Body of pancreas (tissue), 4 donors: ENCODE measurements at regions not wholly inside any gene's neighbourhood (a gene's known extent, or its start where the extent isn't known, plus 50 kb on each side); places are given as distances from the start of the nearest gene placed in this dataset.

Source experiments
- ATAC-seq: fragments of 150-250 bp; one replicate; pipeline ENCODE4 v1.9.1; 2016
- DNase-seq, 4 donors: peaks; one replicate each; pipeline ENCODE4 v3.0.0-alpha.2; 2019
- H3K27ac ChIP-seq, 4 donors: fragments of 200-600 bp; sonication (generic); 1 replicate in 3 of 4; 2 replicates in 1 of 4; pipeline versions ENCODE4 v1.5.1 to v1.6.1; 2016 to 2019; ENCODE audit warnings: mild to moderate bottlenecking in 1 of 4, mixed read lengths in 1 of 4, moderate library complexity in 1 of 4
- H3K27me3 ChIP-seq, 2 donors: fragments of 200-600 bp; sonication (generic); one replicate each; pipeline ENCODE4 v1.6.0; 2016; ENCODE audit warnings: mild to moderate bottlenecking in 1 of 2
- H3K36me3 ChIP-seq, 2 donors: fragments of 200-600 bp; sonication (generic); replicated peaks in 1 of 2; 2 replicates each; pipeline ENCODE4 v1.5.1; 2016; ENCODE audit warnings: low read depth in 2 of 2; ENCODE audit not compliant: insufficient read depth in 1 of 2
- H3K4me1 ChIP-seq: fragments of 200-600 bp; sonication (generic); one replicate; pipeline ENCODE4 v1.6.0; 2016
- H3K4me3 ChIP-seq, 2 donors: fragments of 200-600 bp; sonication (generic); 1 replicate in 1 of 2; 2 replicates in 1 of 2; pipeline ENCODE4 v1.5.1; 2016 to 2019
- H3K9me3 ChIP-seq, 3 donors: fragments of 200-600 bp; sonication (generic); 1 replicate in 2 of 3; 2 replicates in 1 of 3; pipeline ENCODE4 v1.5.1; 2016
- POLR2A ChIP-seq, 3 donors: fragments of 450-650 bp; IDR thresholded peaks; one replicate each; pipeline ENCODE4 v1.6.1; 2016; ENCODE audit warnings: antibody characterized with exemption in 3 of 3, mild to moderate bottlenecking in 2 of 3
- WGBS, 2 donors: methylation state at CpG; one replicate each; pipeline ENCODE4 v1.1.5; 2017; 5-methylcytosine and 5-hydroxymethylcytosine counted together
- intact Hi-C: fragments of 100-400 bp; cut with DNase I; formaldehyde crosslinking; loops from one replicate; pipeline ENCODE4 v1.15.1; 2023
- TF ChIP-seq, protein P1 (sequence below), 7 experiments: fragments of 450-650 bp in 4 of 7; fragments of 200-600 bp in 3 of 7; sonication (generic) in 3 of 7; IDR thresholded peaks; one replicate each; pipeline ENCODE4 v1.5.1; 2016 to 2019; ENCODE audit warnings: antibody characterized with exemption in 7 of 7

DNA sequence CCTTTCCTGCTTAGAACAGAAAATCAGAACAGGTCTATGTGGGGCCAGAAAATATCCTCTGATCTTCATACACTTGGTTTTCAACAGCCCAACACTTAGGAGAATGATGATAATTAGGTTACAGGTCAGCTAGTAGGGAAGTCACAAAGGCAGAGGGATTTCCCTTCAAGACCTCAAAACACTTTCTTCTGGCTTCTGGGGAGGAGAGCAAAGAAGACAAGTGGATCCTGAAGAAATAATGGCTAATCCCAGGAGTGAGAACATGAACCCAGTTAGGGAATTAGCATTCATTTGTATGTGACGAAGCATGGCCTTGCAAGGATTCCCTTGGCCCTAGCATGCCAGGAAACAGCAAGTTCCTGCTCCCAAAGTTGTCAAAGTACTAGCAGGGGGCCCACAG, 223.3 kb downstream of the BCAT1 start:
- TF ChIP-seq, protein P1, sequence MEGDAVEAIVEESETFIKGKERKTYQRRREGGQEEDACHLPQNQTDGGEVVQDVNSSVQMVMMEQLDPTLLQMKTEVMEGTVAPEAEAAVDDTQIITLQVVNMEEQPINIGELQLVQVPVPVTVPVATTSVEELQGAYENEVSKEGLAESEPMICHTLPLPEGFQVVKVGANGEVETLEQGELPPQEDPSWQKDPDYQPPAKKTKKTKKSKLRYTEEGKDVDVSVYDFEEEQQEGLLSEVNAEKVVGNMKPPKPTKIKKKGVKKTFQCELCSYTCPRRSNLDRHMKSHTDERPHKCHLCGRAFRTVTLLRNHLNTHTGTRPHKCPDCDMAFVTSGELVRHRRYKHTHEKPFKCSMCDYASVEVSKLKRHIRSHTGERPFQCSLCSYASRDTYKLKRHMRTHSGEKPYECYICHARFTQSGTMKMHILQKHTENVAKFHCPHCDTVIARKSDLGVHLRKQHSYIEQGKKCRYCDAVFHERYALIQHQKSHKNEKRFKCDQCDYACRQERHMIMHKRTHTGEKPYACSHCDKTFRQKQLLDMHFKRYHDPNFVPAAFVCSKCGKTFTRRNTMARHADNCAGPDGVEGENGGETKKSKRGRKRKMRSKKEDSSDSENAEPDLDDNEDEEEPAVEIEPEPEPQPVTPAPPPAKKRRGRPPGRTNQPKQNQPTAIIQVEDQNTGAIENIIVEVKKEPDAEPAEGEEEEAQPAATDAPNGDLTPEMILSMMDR (IDR thresholded peaks at IDR 0.05) = no peak
- TF ChIP-seq POLR2A (IDR thresholded peaks at IDR 0.05) = no peak
- no peak for ATAC-seq
- H3K4me1 ChIP-seq = no peaks in the 10 kb centered on the region
- intact Hi-C loops = no loop called here
- H3K36me3 ChIP-seq = no peaks in the 10 kb centered on the region
- DNase-seq = no peak
- H3K9me3 ChIP-seq = no peaks in the 10 kb centered on the region
- H3K27ac ChIP-seq = no peak overlapping the region
- no peaks in the 10 kb centered on the region for H3K27me3 ChIP-seq
- WGBS, 2 donors = 86 to 91% methylated on average over 1 of the region's 1 CpG
- H3K4me3 ChIP-seq = no peak overlapping the region

DNA sequence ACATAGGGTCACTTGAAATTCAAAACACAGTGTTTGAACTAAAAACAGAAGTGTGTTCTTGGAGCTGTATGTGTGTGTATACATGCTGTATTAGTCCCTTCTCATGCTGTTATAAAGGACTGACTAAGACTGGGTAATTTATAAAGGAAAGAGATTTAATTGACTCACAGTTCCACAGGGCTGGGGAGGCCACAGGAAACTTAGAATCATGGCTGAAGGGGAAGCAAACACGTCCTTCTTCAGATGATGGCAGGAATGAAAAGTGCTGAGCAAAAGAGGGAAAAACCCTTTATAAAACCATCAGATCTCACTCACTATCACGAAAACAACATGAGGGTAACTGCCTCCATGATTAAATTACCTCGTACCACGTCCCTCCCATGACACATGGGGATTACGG, 224.1 kb downstream of the BCAT1 start:
- Histone ChIP-seq H3K9me3 (no peaks in the 10 kb centered on the region), H3K27ac (no peak overlapping the region), H3K36me3 (no peaks in the 10 kb centered on the region), H3K27me3 (no peaks in the 10 kb centered on the region), H3K4me3 (no peak overlapping the region), H3K4me1 (no peaks in the 10 kb centered on the region)
- ATAC-seq = no peak
- no peak for DNase-seq
- 77 to 87% methylated on average over 5 of the region's 5 CpGs for WGBS, 2 donors
- TF ChIP-seq, protein P1 (IDR thresholded peaks at IDR 0.05) = no peak
- TF ChIP-seq POLR2A (IDR thresholded peaks at IDR 0.05) = no peak
- intact Hi-C loops = no loop called here

DNA sequence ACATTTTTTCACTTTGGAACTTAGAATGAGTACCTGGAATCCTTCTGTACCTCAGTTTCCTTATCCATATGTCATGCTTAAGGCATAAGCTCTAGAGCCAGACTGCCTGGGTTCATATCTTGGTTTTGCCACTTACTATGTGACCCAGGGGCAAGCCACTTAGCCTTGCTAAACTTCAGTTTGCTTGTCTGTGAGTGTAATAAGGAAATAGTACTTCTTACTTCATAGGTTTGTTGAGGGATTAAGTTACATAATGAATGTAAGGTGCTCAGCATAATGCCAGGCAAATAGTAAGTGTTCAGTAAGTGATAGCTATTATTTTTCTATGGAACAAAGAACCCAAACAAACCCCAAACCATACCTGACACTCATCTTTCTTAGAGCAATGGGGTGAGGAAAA, 225.1 kb downstream of the BCAT1 start:
- Histone ChIP-seq H3K27ac (no peak overlapping the region), H3K4me3 (no peak overlapping the region), H3K4me1 (no peaks in the 10 kb centered on the region), H3K27me3 (no peaks in the 10 kb centered on the region), H3K9me3 (no peaks in the 10 kb centered on the region), H3K36me3 (no peaks in the 10 kb centered on the region)
- ATAC-seq = no peak
- DNase-seq = no peak
- TF ChIP-seq POLR2A (IDR thresholded peaks at IDR 0.05) = no peak
- intact Hi-C loops = no loop called here

DNA sequence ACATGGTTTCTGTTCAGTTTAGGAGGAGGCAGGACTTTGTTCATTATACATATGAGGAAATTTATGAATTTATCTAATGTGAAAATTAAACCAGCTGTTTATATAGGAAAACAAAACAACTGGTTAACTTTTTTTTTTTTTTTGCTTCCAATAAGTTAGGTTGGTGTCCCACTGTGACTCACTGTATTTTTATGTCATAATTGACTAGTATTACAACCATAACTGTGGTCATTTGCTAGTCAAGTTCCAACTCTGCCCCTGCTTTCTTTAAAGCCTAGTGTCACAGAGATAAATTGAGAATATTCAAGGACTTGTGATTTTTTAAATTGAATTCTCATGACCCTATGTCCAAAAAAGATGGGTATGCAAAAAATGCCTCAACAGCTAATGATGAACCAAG, 227.7 kb downstream of the BCAT1 start:
- Histone ChIP-seq H3K4me3 (no peak overlapping the region), H3K27ac (no peak overlapping the region), H3K4me1 (no peaks in the 10 kb centered on the region), H3K36me3 (no peaks in the 10 kb centered on the region), H3K9me3 (no peaks in the 10 kb centered on the region), H3K27me3 (no peaks in the 10 kb centered on the region)
- no peak for ATAC-seq
- TF ChIP-seq POLR2A (IDR thresholded peaks at IDR 0.05) = no peak
- TF ChIP-seq, protein P1 (IDR thresholded peaks at IDR 0.05) = no peak
- no peak for DNase-seq
- intact Hi-C loops = no loop called here

DNA sequence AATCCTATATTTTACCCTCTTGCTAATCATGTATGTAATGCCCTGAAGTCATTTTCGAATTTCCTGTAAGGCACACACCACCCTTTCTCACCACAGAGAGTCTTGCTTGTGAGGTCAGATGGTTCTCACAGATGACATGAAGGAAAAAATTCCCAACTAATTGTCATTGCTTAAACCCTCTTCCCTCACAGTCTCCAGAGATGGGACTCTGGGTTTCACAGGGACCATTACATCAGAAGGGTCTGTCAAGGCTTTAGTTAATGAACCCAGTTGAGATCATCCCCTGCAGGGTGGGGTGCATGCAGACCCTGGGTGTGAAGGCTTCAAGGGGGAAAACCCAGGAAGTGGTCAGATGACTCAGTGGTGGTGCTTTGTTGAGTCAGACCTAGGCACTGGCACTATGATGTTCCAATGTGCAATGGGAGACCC, 229.6 kb downstream of the BCAT1 start:
- no peak overlapping the region for H3K27ac ChIP-seq
- no peaks in the 10 kb centered on the region for H3K9me3 ChIP-seq
- H3K4me1 ChIP-seq = no peaks in the 10 kb centered on the region
- TF ChIP-seq POLR2A (IDR thresholded peaks at IDR 0.05) = no peak
- TF ChIP-seq, protein P1 (IDR thresholded peaks at IDR 0.05) = no peak
- no peaks in the 10 kb centered on the region for H3K36me3 ChIP-seq
- H3K4me3 ChIP-seq = no peak overlapping the region
- intact Hi-C loops = no loop called here
- no peaks in the 10 kb centered on the region for H3K27me3 ChIP-seq
- no peak for ATAC-seq
- 33 to 56% methylated on average over 1 of the region's 1 CpG for WGBS, 2 donors
- no peak for DNase-seq
